Lower leg skin (tissue), 3 donors: ENCODE measurements at regions not wholly inside any gene's neighbourhood (a gene's known extent, or its start where the extent isn't known, plus 50 kb on each side); places are given as distances from the start of the nearest gene placed in this dataset.

ENCODE experiments used
- CTCF ChIP-seq, 3 donors: fragments of 450-650 bp; IDR thresholded peaks; one replicate each; pipeline ENCODE4 v1.5.1; 2016; ENCODE audit warnings: antibody characterized with exemption in 3 of 3, mild to moderate bottlenecking in 3 of 3, moderate library complexity in 2 of 3
- POLR2A ChIP-seq, 2 donors: fragments of 450-650 bp; IDR thresholded peaks; one replicate each; pipeline ENCODE4 v1.6.1; 2016 to 2017; ENCODE audit warnings: antibody characterized with exemption in 2 of 2, mild to moderate bottlenecking in 1 of 2, moderate library complexity in 1 of 2

GRCh38 chr4:64584125-64584524 lies 174.9 kb upstream of the TECRL start:
- TF ChIP-seq POLR2A (IDR thresholded peaks at IDR 0.05) (no peak), CTCF (IDR thresholded peaks at IDR 0.05) (no peak)
